HepG2 (cell line): ENCODE measurements at regions not wholly inside any gene's neighbourhood (a gene's known extent, or its start where the extent isn't known, plus 50 kb on each side); places are given as distances from the start of the nearest gene placed in this dataset.

Source experiments
- ATAC-seq: fragments of 200-7000 bp; cut with Tn5 transposase; 3 replicates; pipeline ENCODE4 v1.9.1; 2020; ENCODE audit warnings: mild to moderate bottlenecking, moderate library complexity
- BruUV-seq: library from RNA; stranded (reverse); fragments of 400-500 nt; replicated peaks from 2 replicates; lab custom pipeline; 2021; lab: Mats Ljungman, UMichigan
- CTCF ChIA-PET: fragments of 300-600 bp; formaldehyde crosslinking; extraction: SDS; loops from one replicate; lab custom pipeline; 2021; ENCODE audit warnings: low total read pairs, inconsistent platforms, low intra/inter-chr PET ratio; lab: Yijun Ruan, JAX
- POLR2A ChIA-PET: fragments of 350-600 bp; sonication (Branson Sonifier 250); formaldehyde crosslinking; loops from one replicate; lab custom pipeline; 2020; ENCODE audit warnings: antibody characterized with exemption, inconsistent platforms; lab: Yijun Ruan, JAX
- DNase-seq: peaks from one replicate; pipeline ENCODE4 v3.0.0-alpha.2; 2015; ENCODE audit warnings: low spot score
- FAIRE-seq: peaks from 3 replicates; lab custom pipeline; 2011; peaks lifted over from hg19 to GRCh38; lab: Jason Lieb, UNC
- H2AFZ ChIP-seq: one replicate; pipeline ENCODE4 v1.6.1; 2011; ENCODE audit warnings: low read length, inconsistent platforms
- H3K27ac ChIP-seq: fragments of 300-600 bp; 3 replicates; pipeline ENCODE4 v1.8.0; 2011; ENCODE audit warnings: mixed run types, mild to moderate bottlenecking, mixed read lengths, low read length, inconsistent platforms; ENCODE audit not compliant: insufficient read depth; ENCODE audit errors: extremely low read length
- H3K27me3 ChIP-seq, 2 experiments: fragments of 200-600 bp in 1 of 2; 2 replicates in 1 of 2; 3 replicates in 1 of 2; pipeline versions ENCODE4 v1.6.0 to v1.8.0; 2011; ENCODE audit warnings: low read length in 2 of 2, mild to moderate bottlenecking in 2 of 2, moderate library complexity in 2 of 2, inconsistent platforms in 1 of 2; ENCODE audit not compliant: insufficient read depth in 2 of 2, control insufficient read depth in 1 of 2
- H3K36me3 ChIP-seq, 2 experiments: fragments of 200-600 bp in 1 of 2; replicated peaks in 1 of 2; 2 replicates in 1 of 2; 3 replicates in 1 of 2; pipeline versions ENCODE4 v1.5.1 to v1.8.0; 2011; ENCODE audit warnings: low read length in 2 of 2, inconsistent platforms in 1 of 2; ENCODE audit not compliant: insufficient read depth in 2 of 2, control insufficient read depth in 1 of 2
- H3K4me1 ChIP-seq: 2 replicates; pipeline ENCODE4 v1.5.1; 2012; ENCODE audit warnings: low read length, inconsistent platforms; ENCODE audit not compliant: insufficient read depth
- H3K4me2 ChIP-seq: 2 replicates; pipeline ENCODE4 v1.6.0; 2011; ENCODE audit warnings: low read depth, low read length, inconsistent platforms
- H3K4me3 ChIP-seq, 3 experiments: fragments of 200-600 bp in 1 of 3; sonication (generic), shearing (Covaris generic) in 1 of 3; replicated peaks in 1 of 3; 2 replicates each; pipeline ENCODE4 v1.5.1; 2011 to 2016; ENCODE audit warnings: low read length in 3 of 3, inconsistent platforms in 2 of 3, low read depth in 2 of 3, mild to moderate bottlenecking in 2 of 3, control low read depth in 1 of 3, mixed read lengths in 1 of 3; ENCODE audit not compliant: insufficient read depth in 1 of 3
- H3K79me2 ChIP-seq: one replicate; pipeline ENCODE4 v1.6.1; 2011; ENCODE audit warnings: low read length, inconsistent platforms; ENCODE audit not compliant: insufficient read depth
- H3K9ac ChIP-seq: 2 replicates; pipeline ENCODE4 v1.6.0; 2011; ENCODE audit warnings: mild to moderate bottlenecking, low read depth, low read length, inconsistent platforms; ENCODE audit not compliant: insufficient read depth
- H3K9me3 ChIP-seq: 2 replicates; pipeline ENCODE4 v1.5.1; 2012; ENCODE audit warnings: mild to moderate bottlenecking, low read length
- H4K20me1 ChIP-seq: 2 replicates; pipeline ENCODE4 v1.6.0; 2011; ENCODE audit warnings: inconsistent platforms, mild to moderate bottlenecking, low read length, moderate library complexity; ENCODE audit not compliant: insufficient read depth
- ATRX ChIP-seq: sonication (generic); formaldehyde crosslinking; IDR thresholded peaks from 2 replicates; pipeline ENCODE4 v1.4.0; 2020; ENCODE audit warnings: missing genetic modification reagents, borderline replicate concordance
- CCAR2 ChIP-seq: fragments of 200-400 bp; formaldehyde crosslinking; optimal IDR thresholded peaks from 2 replicates; pipeline ENCODE3; 2018; ENCODE audit warnings: low read depth, mild to moderate bottlenecking, low read length, moderate library complexity
- KIAA2018 ChIP-seq: sonication (generic); formaldehyde crosslinking; IDR thresholded peaks from 2 replicates; pipeline ENCODE4 v1.5.0; 2020; ENCODE audit warnings: mild to moderate bottlenecking, missing genetic modification reagents, borderline replicate concordance
- PHF5A ChIP-seq: IDR thresholded peaks from one replicate; pipeline ENCODE4 v1.6.1; 2018; ENCODE audit warnings: low read depth, missing genetic modification reagents; ENCODE audit not compliant: unreplicated experiment
- POGZ ChIP-seq: sonication (generic); formaldehyde crosslinking; IDR thresholded peaks from 2 replicates; pipeline ENCODE4 v1.4.0; 2020; ENCODE audit warnings: mild to moderate bottlenecking, missing genetic modification reagents
- REL ChIP-seq: sonication (generic); formaldehyde crosslinking; conservative IDR thresholded peaks from 2 replicates; pipeline ENCODE4 v1.8.0; 2022; ENCODE audit warnings: mild to moderate bottlenecking, missing genetic modification reagents, moderate library complexity
- SNAI1 ChIP-seq: sonication (generic); formaldehyde crosslinking; IDR thresholded peaks from 2 replicates; pipeline ENCODE4 v1.5.0; 2020; ENCODE audit warnings: mild to moderate bottlenecking, missing genetic modification reagents, borderline replicate concordance
- THRA ChIP-seq: sonication (generic); formaldehyde crosslinking; IDR thresholded peaks from 2 replicates; pipeline ENCODE4 v1.4.0; 2020; ENCODE audit warnings: missing genetic modification reagents, borderline replicate concordance
- TSC22D2 ChIP-seq: sonication (generic); formaldehyde crosslinking; IDR thresholded peaks from 2 replicates; pipeline ENCODE4 v1.5.1; 2020; ENCODE audit warnings: missing genetic modification reagents, mild to moderate bottlenecking, borderline replicate concordance
- ZNF276 ChIP-seq: sonication (generic); formaldehyde crosslinking; IDR thresholded peaks from 2 replicates; pipeline ENCODE4 v1.4.0; 2020; ENCODE audit warnings: mild to moderate bottlenecking, low read depth, missing genetic modification reagents
- ZNF749 ChIP-seq: sonication (generic); formaldehyde crosslinking; IDR thresholded peaks from 2 replicates; pipeline ENCODE4 v1.8.0; 2022; ENCODE audit warnings: mild to moderate bottlenecking, missing genetic modification reagents, moderate library complexity, borderline replicate concordance
- WGBS: methylation state at CpG from one replicate; pipeline ENCODE4 v1.1.6; 2017; ENCODE audit warnings: low lambda C conversion rate; 5-methylcytosine and 5-hydroxymethylcytosine counted together
- in situ Hi-C: cut with HindIII; loops from 2 replicates; pipeline ENCODE4 v1.10.0; 2017; ENCODE audit warnings: low pct_unique_long_range_greater_than_20kb; ENCODE audit not compliant: extremely low pct_ligation_motif_present
- intact Hi-C: fragments of 100-400 bp; cut with micrococcal nuclease; formaldehyde crosslinking; loops from one replicate; pipeline ENCODE4 v1.10.0; 2022; ENCODE audit not compliant: unreplicated experiment

GRCh38 chr2:41736586-41736985 lies 311.2 kb upstream of the PKDCC start:
- Histone ChIP-seq H3K27me3 (0 out of 5 replicates have a peak, but pooled peaks cover 0 to 6% of the 10 kb centered on the region in 2 experiments), H3K9me3 (no peaks in the 10 kb centered on the region), H2AFZ (no peak overlapping the region), H3K9ac (no peak overlapping the region), H3K36me3 (no peaks in the 10 kb centered on the region), H4K20me1 (no peaks in the 10 kb centered on the region), H3K4me1 (no peaks in the 10 kb centered on the region), H3K4me2 (no peak overlapping the region), H3K27ac (no peak overlapping the region), H3K79me2 (no peaks in the 10 kb centered on the region), H3K4me3 (no peak overlapping the region)
- DNase-seq = no peak
- ChIA-PET POLR2A (no interaction called here), CTCF (no interaction called here)
- in situ Hi-C loops (no loop called here), intact Hi-C loops (no loop called here)
- TF ChIP-seq SNAI1 (no peak), POGZ (no peak), ZNF276 (CRISPR knock-in tag) (no peak), ZNF749 (no peak), REL (CRISPR knock-in tag) (no peak), ATRX (CRISPR knock-in tag) (no peak), KIAA2018 (CRISPR knock-in tag) (no peak), THRA (CRISPR knock-in tag) (no peak), PHF5A (CRISPR knock-in tag) (no peak), CCAR2 (no peak), TSC22D2 (CRISPR knock-in tag) (no peak)
- 2% methylated on average over 3 of the region's 3 CpGs for WGBS
- no peak for FAIRE-seq
- no TSS peak for BruUV-seq
- no peak for ATAC-seq
